ENCODE measurements at regions not wholly inside any gene's neighbourhood (a gene's known extent, or its start where the extent isn't known, plus 50 kb on each side); places are given as distances from the start of the nearest gene placed in this dataset.

DNA sequence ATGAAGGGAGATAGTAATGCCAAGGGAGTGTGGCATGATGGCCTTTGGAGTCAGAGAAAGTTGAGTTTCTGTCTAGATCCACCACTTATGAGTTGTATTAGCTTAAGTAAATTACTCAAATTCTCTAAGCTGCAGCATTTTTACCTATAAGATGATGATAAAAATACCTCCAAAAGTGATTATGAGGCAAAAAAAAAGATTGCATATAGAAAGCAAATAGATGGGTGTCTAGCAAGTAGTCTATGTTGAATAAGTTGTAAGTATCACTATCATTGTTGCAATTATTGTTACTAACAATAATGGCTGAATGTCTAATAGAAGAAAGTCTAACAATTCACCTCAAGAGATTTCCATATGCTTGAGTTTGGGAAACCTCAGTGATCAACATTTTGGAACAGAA, 959.2 kb upstream of the GJE1 start:
- ChIA-PET CTCF (no interaction called here), POLR2A (no interaction called here)
- no peak for DNase-seq (ENCODE audit: extremely low spot score)
- TF ChIP-seq, protein P1, sequence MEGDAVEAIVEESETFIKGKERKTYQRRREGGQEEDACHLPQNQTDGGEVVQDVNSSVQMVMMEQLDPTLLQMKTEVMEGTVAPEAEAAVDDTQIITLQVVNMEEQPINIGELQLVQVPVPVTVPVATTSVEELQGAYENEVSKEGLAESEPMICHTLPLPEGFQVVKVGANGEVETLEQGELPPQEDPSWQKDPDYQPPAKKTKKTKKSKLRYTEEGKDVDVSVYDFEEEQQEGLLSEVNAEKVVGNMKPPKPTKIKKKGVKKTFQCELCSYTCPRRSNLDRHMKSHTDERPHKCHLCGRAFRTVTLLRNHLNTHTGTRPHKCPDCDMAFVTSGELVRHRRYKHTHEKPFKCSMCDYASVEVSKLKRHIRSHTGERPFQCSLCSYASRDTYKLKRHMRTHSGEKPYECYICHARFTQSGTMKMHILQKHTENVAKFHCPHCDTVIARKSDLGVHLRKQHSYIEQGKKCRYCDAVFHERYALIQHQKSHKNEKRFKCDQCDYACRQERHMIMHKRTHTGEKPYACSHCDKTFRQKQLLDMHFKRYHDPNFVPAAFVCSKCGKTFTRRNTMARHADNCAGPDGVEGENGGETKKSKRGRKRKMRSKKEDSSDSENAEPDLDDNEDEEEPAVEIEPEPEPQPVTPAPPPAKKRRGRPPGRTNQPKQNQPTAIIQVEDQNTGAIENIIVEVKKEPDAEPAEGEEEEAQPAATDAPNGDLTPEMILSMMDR (IDR thresholded peaks at IDR 0.05; ENCODE audit: control extremely low read depth, extremely low read depth, low read depth, missing control alignments) = no peak

DNA sequence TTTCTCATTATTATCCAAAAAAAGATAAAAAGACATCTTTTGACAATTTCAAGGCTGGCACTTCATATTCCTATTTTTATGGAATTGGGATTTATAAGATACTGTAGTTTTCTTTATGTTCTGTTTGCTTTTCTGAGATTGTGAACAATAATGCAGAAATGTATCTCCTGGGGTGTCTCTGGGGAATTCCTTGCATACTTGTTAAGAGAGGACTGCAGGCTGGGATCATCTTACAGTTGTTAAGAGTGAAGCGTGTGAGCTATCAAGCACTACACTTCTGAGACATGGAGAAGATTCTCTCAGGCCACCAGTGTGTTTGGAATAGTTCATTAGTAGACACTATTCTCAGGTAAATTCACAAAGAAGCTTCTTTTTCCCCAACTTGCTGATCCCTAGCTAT, 963.3 kb upstream of the GJE1 start:
- no peak for DNase-seq (ENCODE audit: extremely low spot score)
- ChIA-PET CTCF (no interaction called here), POLR2A (no interaction called here)
- TF ChIP-seq, protein P1 (IDR thresholded peaks at IDR 0.05; ENCODE audit: control extremely low read depth, extremely low read depth, low read depth, missing control alignments) = no peak

DNA sequence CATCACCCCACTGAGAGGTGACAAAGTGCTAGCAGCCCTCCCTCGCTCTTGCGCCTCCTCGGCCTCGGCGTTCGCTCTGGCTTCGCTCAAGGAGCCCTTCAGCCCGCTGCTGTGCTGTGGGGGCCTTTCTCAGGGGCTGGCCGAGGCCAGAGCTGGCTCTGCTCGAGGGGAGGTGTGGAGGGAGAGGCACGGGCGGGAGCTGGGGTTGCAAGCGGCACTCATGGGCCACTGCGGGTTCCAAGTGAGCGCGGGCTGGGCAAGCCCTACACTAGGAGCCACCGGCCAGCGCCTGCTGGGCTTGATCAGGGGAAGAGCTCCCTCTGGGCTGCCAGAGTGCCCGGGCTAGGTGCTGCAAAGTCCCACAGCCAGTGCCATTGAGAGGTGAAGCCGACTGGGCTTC, 964.8 kb upstream of the GJE1 start:
- TF ChIP-seq, protein P1 (IDR thresholded peaks at IDR 0.05; ENCODE audit: control extremely low read depth, extremely low read depth, low read depth, missing control alignments) = no peak
- no peak for DNase-seq (ENCODE audit: extremely low spot score)
- ChIA-PET POLR2A (no interaction called here), CTCF (no interaction called here)

DNA sequence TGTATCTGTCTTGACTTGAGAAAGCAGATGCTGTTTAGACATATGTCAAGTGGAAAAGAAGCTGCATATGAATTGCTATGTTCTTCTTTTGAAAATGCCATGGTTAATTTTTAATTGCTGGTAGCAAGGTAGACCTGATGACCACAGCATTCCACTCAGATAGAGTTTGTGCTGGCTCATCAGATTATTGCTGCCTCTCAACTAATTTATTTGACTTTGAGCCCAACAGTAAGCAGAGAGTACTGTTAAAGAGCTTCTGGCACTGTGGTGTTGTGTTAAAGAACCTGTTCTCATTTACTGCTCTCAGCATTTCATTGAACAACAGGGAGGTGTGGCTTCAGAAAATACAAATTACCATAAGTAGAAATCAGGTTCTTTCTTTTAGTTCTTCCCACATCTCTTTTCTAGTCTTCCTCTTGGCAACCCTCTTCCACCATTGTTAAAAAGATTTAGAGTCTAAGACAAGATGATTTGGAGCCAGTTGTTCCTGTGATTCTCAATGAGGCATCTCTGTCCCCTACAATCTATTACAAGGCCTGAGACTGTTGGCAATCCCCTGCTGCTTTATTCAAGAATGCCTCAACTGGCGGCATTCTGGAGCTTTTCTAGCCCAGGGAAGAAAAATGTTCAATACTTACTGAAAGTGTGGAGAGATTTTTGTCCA, 967.6 kb upstream of the GJE1 start:
- ChIA-PET CTCF (no interaction called here), POLR2A (interaction anchor here (0.5 kb wide), 1 partner anchor 11 kb away, joined by 6 read pairs; no protein-coding TSS in a partner anchor)
- no peak for DNase-seq (ENCODE audit: extremely low spot score)
- TF ChIP-seq, protein P1 (IDR thresholded peaks at IDR 0.05; ENCODE audit: control extremely low read depth, extremely low read depth, low read depth, missing control alignments) = no peak

DNA sequence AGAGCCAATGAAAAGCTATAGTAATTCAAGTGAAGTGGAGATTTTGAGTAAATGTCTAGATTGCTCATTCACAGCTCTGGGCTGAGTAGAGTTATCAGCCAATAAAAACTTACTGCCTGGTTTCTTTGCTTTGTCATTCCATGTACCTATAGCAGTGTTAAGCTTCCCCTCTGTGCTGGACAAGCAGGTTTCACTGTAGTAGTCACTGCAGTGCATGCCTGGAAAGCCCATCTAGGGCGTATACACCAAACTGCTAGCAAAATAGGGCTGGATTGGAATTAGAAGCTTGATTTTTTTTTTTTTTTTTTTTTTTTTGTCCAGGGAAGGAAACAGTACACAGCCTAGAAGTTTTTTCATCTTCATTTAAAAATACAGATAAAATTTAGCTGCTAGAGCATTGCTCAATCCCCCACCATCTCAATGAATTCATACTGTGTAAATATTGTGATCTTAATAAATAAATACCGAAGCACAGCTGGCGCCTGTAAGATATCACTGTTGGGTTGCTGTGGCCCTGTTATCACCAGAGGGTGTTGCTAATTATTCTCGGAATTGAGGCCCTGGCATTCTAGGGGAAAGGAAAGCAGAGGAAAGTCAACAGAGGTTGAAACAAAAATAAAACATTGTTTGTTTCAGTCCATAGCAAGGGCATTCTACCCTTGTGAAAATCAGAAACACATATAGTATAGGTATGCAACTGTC, 968.5 kb upstream of the GJE1 start:
- ChIA-PET CTCF (no interaction called here), POLR2A (interaction anchor here (0.5 kb wide), 1 partner anchor 11 kb away, joined by 6 read pairs; no protein-coding TSS in a partner anchor)
- TF ChIP-seq, protein P1 (IDR thresholded peaks at IDR 0.05; ENCODE audit: control extremely low read depth, extremely low read depth, low read depth, missing control alignments) = no peak
- no peak for DNase-seq (ENCODE audit: extremely low spot score)

DNA sequence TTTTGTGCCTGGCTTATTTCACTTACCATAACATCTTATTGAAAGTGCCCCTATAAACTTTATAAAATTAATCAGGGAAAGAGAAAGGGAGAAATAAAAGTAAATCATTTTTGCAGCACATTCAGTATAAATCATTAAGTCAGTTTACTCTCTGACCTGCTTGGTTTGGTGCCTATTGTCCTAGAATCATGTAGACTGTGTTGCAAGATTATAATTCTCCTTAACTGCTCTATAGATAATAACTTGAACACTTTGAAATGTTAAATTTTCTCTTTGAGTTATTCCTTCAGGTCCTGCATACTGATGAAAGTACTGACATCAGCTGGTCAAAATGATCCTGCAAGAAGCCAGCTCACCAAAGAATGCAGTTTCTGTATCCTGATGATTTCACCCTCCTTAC, 969.6 kb upstream of the GJE1 start:
- ChIA-PET POLR2A (no interaction called here), CTCF (no interaction called here)
- DNase-seq (ENCODE audit: extremely low spot score) = no peak
- TF ChIP-seq, protein P1 (IDR thresholded peaks at IDR 0.05; ENCODE audit: control extremely low read depth, extremely low read depth, low read depth, missing control alignments) = no peak
